ENCODE measurements at regions not wholly inside any gene's neighbourhood (a gene's known extent, or its start where the extent isn't known, plus 50 kb on each side); places are given as distances from the start of the nearest gene placed in this dataset.

- no peak for TF ChIP-seq CTCF (IDR thresholded peaks at IDR 0.05; ENCODE audit: low read depth, low read length)
- no peak overlapping the region for H3K4me3 ChIP-seq (ENCODE audit: low read depth, low read length)
Observed at GRCh38 chr7:116083796-116084195, 53.2 kb upstream of the TFEC start.

- TF ChIP-seq CTCF (IDR thresholded peaks at IDR 0.05; ENCODE audit: low read depth, low read length): no peak
- no peak overlapping the region for H3K4me3 ChIP-seq (ENCODE audit: low read depth, low read length)
Observed at GRCh38 chr7:116086547-116087045, 56.0 kb upstream of the TFEC start.

GRCh38 chr7:116087291-116087690 lies 56.7 kb upstream of the TFEC start:
- no peak for TF ChIP-seq CTCF (IDR thresholded peaks at IDR 0.05; ENCODE audit: low read depth, low read length)
- no peak overlapping the region for H3K4me3 ChIP-seq (ENCODE audit: low read depth, low read length)

GRCh38 chr7:116087984-116088383 lies 57.4 kb upstream of the TFEC start:
- no peak overlapping the region for H3K4me3 ChIP-seq (ENCODE audit: low read depth, low read length)
- no peak for TF ChIP-seq CTCF (IDR thresholded peaks at IDR 0.05; ENCODE audit: low read depth, low read length)

- H3K4me3 ChIP-seq (ENCODE audit: low read depth, low read length): no peak overlapping the region
- TF ChIP-seq CTCF (IDR thresholded peaks at IDR 0.05; ENCODE audit: low read depth, low read length): no peak
Observed at GRCh38 chr7:116089293-116089692, 58.7 kb upstream of the TFEC start.

GRCh38 chr7:116093516-116094301 lies 63.1 kb upstream of the TFEC start:
- no peak for TF ChIP-seq CTCF (IDR thresholded peaks at IDR 0.05; ENCODE audit: low read depth, low read length)
- H3K4me3 ChIP-seq (ENCODE audit: low read depth, low read length): no peak overlapping the region

GRCh38 chr7:116095396-116095795 lies 64.8 kb upstream of the TFEC start:
- no peak for TF ChIP-seq CTCF (IDR thresholded peaks at IDR 0.05; ENCODE audit: low read depth, low read length)
- no peak overlapping the region for H3K4me3 ChIP-seq (ENCODE audit: low read depth, low read length)

All from WI38 (cell line).